GM23248 (cell line): ENCODE measurements at regions not wholly inside any gene's neighbourhood (a gene's known extent, or its start where the extent isn't known, plus 50 kb on each side); places are given as distances from the start of the nearest gene placed in this dataset.

Experiments
- EZH2 ChIP-seq: fragments of 200-600 bp; sonication (generic); IDR thresholded peaks from 2 replicates; pipeline ENCODE4 v1.6.1; 2018; ENCODE audit warnings: antibody characterized with exemption, mild to moderate bottlenecking; ENCODE audit not compliant: insufficient read depth, poor library complexity, severe bottlenecking
- EZH2phosphoT487 ChIP-seq: fragments of 200-600 bp; sonication (generic); IDR thresholded peaks from 2 replicates; pipeline ENCODE4 v1.6.1; 2018; ENCODE audit warnings: antibody characterized with exemption, moderate library complexity, mild to moderate bottlenecking, low read depth; ENCODE audit not compliant: insufficient read depth

GRCh38 chr1:148388260-148389026 is 94.7 kb downstream of the PPIAL4G start:
- TF ChIP-seq EZH2 = no peak
- TF ChIP-seq EZH2phosphoT487 = no peak
